GM10248 (cell line): ENCODE measurements at regions not wholly inside any gene's neighbourhood (a gene's known extent, or its start where the extent isn't known, plus 50 kb on each side); places are given as distances from the start of the nearest gene placed in this dataset.

Experiments used
- CTCF ChIA-PET: fragments of 300-600 bp; sonication (Branson Sonifier 250); formaldehyde crosslinking; extraction: SDS; loops from one replicate; lab custom pipeline; 2021; ENCODE audit warnings: antibody characterized with exemption; lab: Yijun Ruan, JAX
- POLR2A ChIA-PET: fragments of 350-650 bp; sonication (Branson Sonifier 250); formaldehyde crosslinking; extraction: SDS; loops from one replicate; lab custom pipeline; 2020; ENCODE audit warnings: antibody characterized with exemption; lab: Yijun Ruan, JAX
- DNase-seq: peaks from one replicate; pipeline ENCODE4 v3.0.0; 2012; ENCODE audit errors: extremely low spot score
- CTCF ChIP-seq: IDR thresholded peaks from 2 replicates; pipeline ENCODE4 v1.5.1; 2012; ENCODE audit warnings: mild to moderate bottlenecking, low read depth; ENCODE audit errors: extremely low read depth, missing control alignments, control extremely low read depth

- CTCF ChIA-PET = no interaction called here
- DNase-seq = no peak
- POLR2A ChIA-PET = no interaction called here
- TF ChIP-seq CTCF = no peak
These were observed 254.9 kb downstream of the PAX3 start for GRCh38 chr2:222043897-222044296.

- no peak for DNase-seq
- TF ChIP-seq CTCF = no peak
- ChIA-PET POLR2A (no interaction called here), CTCF (interaction anchor here (0.7 to 1.1 kb wide), 2 partner anchors 8 to 11 kb away, joined by 3 to 4 read pairs; no protein-coding TSS in a partner anchor)
These were observed 256.1 kb downstream of the PAX3 start for GRCh38 chr2:222042666-222043065.

GRCh38 chr2:222040333-222040732, 258.5 kb downstream of the PAX3 start:
- ChIA-PET POLR2A (no interaction called here), CTCF (interaction anchor here (3.4 kb wide), 1 partner anchor 15 kb away, joined by 19 read pairs; no protein-coding TSS in a partner anchor)
- no peak for TF ChIP-seq CTCF
- DNase-seq = no peak

- no peak for DNase-seq
- TF ChIP-seq CTCF = no peak
- ChIA-PET CTCF (interaction anchor here (1.5 to 3.4 kb wide), 2 partner anchors 15 to 19 kb away, joined by 3 to 19 read pairs; no protein-coding TSS in a partner anchor), POLR2A (no interaction called here)
These were observed 259.0 kb downstream of the PAX3 start for GRCh38 chr2:222039821-222040220.

- peak; percentile 33 for TF ChIP-seq CTCF
- POLR2A ChIA-PET = no interaction called here
- DNase-seq = no peak
- CTCF ChIA-PET = interaction anchor here (1.1 to 3.4 kb wide), 6 partner anchors 9 to 228 kb away, joined by 3 to 19 read pairs (median 4); no protein-coding TSS in a partner anchor
These were observed 260.6 kb downstream of the PAX3 start for GRCh38 chr2:222038067-222038802.

- DNase-seq = no peak
- ChIA-PET POLR2A (no interaction called here), CTCF (interaction anchor here (1.5 kb wide), 1 partner anchor 10 kb away, joined by 9 read pairs; no protein-coding TSS in a partner anchor)
- TF ChIP-seq CTCF = no peak
These were observed 261.6 kb downstream of the PAX3 start for GRCh38 chr2:222037211-222037610.
